ENCODE measurements at regions not wholly inside any gene's neighbourhood (a gene's known extent, or its start where the extent isn't known, plus 50 kb on each side); places are given as distances from the start of the nearest gene placed in this dataset.

DNA sequence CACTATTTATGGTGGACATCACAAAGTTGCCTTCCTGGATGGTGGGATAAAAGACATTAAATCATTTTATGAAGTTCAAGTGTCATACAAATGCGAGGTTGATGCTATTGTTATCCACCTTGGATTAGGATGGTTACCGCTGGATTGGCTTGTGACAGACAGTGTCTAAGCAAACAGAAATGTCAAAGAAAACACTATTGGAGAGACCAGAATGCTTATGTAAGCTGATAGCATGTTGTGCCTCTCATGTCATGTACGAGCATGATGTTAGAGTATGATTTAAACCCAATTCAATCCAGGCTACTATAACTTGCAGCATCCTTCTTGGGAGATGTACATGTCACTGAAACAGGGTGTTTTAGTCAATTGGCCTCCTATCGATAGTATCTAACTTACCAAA lies 178.8 kb upstream of the C9orf72 start:
- no peak for DNase-seq (ENCODE audit: low spot score)

- no peak for DNase-seq (ENCODE audit: low spot score)
Measured at GRCh38 chr9:27755846-27756245, 182.6 kb upstream of the C9orf72 start.

GRCh38 chr9:27756418-27756817 lies 183.1 kb upstream of the C9orf72 start:
- DNase-seq (ENCODE audit: low spot score) = no peak

DNA sequence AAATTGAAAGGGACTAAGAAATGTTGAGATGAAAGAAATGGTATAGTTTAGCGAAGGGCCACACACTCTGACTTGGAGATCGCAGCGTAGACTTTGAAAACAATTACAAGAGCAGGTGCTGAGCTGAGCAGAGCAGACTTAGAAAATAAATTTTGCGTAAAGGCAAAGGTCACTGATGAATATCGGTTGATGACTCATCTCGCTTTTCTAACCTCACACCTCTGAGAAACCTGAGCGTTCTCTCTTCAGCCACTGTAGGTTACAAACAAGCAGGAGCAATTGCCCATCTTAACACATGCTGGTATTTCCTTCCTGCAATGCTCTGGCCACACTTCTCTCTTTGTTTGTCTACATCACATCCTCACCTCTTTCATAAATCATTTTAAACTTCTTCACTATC lies 190.6 kb upstream of the C9orf72 start:
- no peak for DNase-seq (ENCODE audit: low spot score)

DNA sequence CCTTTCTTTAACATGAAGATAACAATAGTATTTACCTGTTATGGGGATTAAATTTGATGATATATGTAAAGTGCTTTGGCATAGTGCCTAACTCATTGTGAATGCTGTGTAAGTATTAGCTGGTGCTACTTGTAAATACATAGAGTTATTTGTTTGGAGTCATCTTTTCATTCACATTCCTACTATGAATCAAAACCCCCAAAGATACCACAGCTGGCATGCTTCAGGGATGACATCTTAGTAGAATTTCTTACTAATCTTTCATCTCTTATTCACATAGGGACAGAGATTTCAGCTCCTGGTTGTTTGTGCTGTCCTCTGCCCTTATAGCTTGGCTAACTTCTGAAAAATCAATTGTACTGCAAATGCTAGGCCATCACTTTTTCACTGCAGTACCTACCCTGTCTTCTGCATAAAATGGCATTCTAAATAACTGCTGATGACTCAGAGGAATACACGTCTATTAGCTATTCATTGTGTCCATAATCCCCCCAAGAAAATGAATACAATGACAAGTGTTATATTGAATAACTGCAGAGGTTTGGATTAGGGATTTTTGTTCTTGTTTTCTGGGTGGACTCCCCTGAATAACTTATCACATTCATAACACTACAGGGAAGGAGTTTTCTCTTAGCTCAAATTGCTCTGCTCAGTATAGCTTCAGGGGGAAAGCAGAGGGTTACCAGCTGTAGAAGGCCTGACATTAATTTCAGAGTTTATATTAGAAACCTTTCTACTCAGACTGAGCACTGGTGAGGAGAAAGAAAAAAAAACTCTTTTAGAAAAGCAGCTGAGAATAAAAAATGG lies 192.2 kb upstream of the C9orf72 start:
- DNase-seq (ENCODE audit: low spot score) = no peak

GRCh38 chr9:27766073-27766835 lies 193.0 kb upstream of the C9orf72 start:
- DNase-seq (ENCODE audit: low spot score) = no peak

DNA sequence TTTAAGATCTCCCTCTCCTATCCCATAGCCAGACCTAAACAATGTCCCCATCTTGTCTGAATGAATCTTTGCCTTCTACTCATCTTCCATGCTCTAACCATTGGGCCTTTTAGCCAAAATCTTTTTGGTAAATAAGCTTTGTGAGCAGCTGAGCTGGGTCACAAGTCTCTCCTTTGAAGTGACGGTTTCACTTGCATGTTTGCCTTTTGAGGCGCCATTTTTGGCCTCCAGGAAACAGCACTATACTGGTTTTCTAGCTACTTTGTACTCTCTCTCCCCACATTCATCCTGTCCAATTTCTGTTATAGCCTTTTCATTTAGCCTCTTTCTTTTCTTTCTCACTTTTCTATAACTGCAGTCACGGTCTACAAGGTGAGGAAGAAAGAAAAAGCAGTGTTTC lies 195.5 kb upstream of the C9orf72 start:
- DNase-seq (ENCODE audit: low spot score) = no peak

- DNase-seq (ENCODE audit: low spot score) = no peak
Measured at GRCh38 chr9:27770541-27770940, 197.3 kb upstream of the C9orf72 start.

GRCh38 chr9:27771803-27772545 lies 198.7 kb upstream of the C9orf72 start:
- peak; percentile 40 for DNase-seq (ENCODE audit: low spot score)

DNA sequence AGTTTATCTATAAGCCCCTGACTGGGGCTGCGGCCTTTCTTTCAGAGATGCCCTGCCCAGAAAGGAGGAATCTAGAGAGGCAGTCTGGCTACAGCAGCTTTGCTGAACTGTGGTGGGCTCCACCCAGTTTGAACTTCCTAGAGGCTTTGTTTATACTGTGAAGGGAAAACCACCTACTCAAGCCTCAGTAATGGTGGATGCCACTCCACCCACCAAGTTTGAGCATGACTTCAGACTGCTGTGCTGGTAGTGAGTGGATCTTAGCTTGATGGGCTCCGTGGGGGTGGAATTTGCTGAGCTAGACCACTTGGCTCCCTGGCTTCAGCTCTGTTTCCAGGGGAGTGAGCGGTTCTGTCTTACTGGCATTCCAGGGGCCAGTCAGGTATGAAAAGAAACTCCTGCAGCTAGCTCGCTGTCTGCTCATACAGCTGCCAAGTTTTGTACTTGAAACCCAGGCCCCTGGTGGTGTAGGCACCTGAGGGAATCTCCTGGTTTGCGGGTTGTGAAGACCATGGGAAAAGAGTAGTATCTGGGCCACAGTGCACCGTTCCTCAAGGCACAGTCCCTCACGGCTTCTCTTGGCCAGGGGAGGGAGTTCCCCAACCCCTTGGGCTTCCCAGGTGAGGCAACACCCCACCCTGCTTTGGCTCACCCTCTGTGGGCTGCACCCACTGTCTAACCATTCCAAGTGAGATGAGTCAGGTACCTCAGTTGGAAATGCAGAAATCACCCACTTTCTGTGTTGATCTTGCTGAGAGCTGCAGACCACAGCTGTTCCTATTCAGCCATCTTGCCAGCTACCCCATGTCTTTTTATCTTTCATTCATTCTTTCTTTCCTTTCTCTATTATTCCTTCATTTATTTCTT lies 211.8 kb upstream of the C9orf72 start:
- DNase-seq (ENCODE audit: low spot score) = no peak

- DNase-seq (ENCODE audit: low spot score) = peak; percentile 49
Measured at GRCh38 chr9:27785714-27786100, 212.4 kb upstream of the C9orf72 start.

- no peak for DNase-seq (ENCODE audit: low spot score)
Measured at GRCh38 chr9:27787891-27788290, 214.6 kb upstream of the C9orf72 start.

GRCh38 chr9:27791311-27791710 lies 218.0 kb upstream of the C9orf72 start:
- DNase-seq (ENCODE audit: low spot score) = no peak

- no peak for DNase-seq (ENCODE audit: low spot score)
Measured at GRCh38 chr9:27792971-27793689, 219.8 kb upstream of the C9orf72 start.

GRCh38 chr9:27799326-27799725 lies 226.0 kb upstream of the C9orf72 start:
- DNase-seq (ENCODE audit: low spot score) = no peak

DNA sequence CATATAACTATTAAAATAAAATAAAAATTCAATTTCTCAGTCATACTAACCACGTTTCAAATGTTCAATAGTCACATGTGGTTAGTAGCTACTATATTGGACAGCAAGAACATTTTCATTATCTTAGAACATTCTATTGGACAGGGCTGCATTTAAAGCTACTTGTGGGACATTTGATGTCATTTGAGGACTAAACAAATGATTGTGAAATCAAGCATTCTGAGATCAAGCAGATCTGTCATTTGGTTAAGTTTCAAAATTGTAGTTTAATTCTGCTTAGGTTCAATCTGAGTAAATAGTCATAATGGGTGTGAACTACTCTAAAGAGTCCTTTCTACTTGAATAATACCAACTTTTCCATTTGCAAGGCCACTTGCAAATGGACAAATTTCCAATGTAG lies 226.9 kb upstream of the C9orf72 start:
- no peak for DNase-seq (ENCODE audit: low spot score)

DNA sequence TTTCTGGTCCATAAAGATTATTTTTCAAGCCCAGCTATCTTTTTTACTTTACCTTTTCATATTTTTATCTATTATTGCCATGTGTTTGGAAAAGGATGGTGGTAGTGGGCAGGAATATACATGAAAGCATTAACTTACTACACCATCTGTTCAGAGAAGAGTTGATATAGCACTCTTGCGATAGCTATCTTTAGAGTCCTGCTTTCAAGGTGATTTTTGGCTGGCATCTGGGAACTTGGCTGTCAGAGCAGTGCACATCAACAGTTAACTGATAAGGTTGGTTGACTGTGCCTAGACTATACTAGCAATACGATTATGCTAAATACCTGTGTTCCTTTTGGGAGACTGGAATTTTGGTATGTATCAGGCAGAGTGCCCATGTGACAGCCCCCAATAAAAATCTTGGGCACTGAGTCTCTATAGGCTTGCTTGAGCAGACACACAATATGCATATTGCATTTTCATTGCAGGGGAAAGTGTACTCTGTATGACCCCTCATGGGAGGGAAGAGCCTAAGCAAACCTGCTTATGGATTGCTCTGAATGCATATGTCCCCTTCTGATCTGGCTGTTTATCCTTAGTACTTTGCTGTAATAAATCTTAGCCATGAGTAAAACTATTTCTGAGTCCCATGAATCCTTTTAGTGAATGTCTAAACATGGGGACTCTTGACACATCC lies 227.6 kb upstream of the C9orf72 start:
- DNase-seq (ENCODE audit: low spot score) = no peak

DNA sequence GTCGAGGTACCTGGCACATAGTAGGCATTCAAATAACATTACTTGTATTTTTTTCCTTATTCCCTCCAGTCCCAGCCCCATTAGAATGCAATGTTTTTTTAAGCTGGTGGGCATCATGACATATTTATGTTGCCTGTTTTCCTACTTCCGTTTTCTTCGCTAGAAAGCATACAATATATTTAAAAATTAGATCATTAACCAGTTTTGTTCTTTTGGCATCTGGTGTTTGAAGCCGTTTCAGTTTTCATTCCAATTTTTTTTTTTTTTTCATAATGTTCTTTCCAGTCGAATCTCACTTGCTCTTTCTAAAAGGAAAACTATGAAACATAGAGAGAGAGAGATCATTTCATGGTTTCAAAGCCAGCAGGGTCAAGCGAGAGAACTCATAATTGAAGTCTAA lies 228.3 kb upstream of the C9orf72 start:
- DNase-seq (ENCODE audit: low spot score) = no peak

GRCh38 chr9:27802418-27802817 lies 229.1 kb upstream of the C9orf72 start:
- no peak for DNase-seq (ENCODE audit: low spot score)

DNA sequence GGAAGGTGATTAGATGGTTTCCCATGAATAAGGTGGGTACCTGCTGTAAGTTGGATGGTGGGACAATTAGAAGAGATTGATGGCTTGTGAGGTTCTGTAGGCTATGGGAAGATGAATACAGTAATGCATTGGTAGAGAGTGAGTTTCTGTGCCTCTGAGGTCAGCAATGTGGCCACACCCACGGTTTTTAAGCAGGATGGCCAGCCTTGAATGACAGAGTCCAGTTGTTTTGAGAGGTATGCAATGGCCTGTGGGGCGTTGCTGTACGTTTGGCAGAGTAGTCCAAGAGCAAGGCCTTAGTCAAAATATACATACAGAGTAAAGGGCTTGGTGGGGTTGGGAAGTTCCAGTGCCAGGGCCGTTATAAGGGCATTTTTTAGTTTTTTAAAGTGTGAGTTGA lies 235.6 kb upstream of the C9orf72 start:
- no peak for DNase-seq (ENCODE audit: low spot score)

DNA sequence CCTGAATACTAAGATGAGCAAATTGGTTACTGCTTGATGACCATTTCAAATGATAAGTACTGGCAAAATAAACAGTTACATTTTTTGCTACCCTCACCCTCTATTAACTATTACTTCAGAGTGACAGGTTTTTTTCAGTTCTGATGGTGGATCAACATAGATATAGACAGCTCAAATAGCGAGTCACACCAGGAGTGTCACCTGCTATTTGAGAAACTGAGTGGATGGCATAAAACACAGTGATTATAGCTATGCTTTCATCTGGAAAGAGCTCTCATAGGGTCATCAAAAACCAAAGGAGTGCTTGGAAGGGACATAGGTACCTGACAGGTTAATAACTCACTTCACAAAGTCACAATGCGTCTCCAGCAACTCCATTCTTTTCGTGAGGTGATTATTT lies 244.5 kb upstream of the C9orf72 start:
- no peak for DNase-seq (ENCODE audit: low spot score)

Data from kidney capillary endothelial cell (primary cell).